DMS 273 (cell line): ENCODE measurements at regions not wholly inside any gene's neighbourhood (a gene's known extent, or its start where the extent isn't known, plus 50 kb on each side); places are given as distances from the start of the nearest gene placed in this dataset.
"Not testable (repeated sequence)": the region's sequence is repeated elsewhere in the genome, so short reads cannot be mapped to it uniquely, and the experiment has no call there.

ENCODE experiments used
- DNase-seq: peaks from one replicate; lab custom pipeline; 2025; ENCODE audit not compliant: unreplicated experiment; lab: John Stamatoyannopoulos, UW

DNA sequence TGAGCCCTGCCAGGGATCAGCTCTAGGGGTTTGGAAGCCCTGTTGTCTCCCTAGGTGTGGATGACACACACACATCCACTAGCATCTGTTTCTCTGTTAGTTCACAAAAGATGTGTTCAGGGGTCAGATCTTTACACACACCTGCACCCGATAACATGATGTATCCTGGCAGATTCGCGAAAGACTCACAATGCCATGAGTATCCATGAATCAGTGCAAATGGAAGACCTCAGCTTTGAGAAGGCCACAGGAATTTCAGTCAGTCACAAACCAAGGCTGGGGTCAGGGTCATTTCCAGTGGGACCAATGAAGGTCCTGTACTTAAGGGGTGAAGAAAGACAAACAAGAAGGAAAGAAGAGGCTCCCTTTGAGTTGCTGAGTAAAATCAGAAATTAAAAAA is 898.2 kb downstream of the UQCRFS1 start:
- no peak for DNase-seq

DNA sequence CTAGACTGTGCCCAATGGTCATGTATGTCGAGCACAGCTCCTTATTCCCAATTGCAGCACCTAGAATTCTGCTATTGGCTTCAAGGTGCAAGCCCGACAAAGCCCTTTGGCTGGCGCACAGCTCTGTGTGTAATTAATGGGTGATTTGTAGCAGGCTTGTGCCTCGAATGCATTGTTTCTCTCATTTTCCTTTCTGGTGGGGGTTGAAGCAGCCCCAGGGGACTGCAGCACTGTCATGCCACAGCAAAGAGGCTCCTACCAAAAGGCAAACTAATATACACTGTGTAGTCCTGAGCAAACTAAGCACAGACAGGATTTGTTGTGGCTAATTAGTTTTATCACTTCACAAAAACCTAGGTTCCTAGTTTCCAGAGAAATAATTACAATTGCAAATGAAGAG is 898.7 kb downstream of the UQCRFS1 start:
- DNase-seq, result no peak

DNA sequence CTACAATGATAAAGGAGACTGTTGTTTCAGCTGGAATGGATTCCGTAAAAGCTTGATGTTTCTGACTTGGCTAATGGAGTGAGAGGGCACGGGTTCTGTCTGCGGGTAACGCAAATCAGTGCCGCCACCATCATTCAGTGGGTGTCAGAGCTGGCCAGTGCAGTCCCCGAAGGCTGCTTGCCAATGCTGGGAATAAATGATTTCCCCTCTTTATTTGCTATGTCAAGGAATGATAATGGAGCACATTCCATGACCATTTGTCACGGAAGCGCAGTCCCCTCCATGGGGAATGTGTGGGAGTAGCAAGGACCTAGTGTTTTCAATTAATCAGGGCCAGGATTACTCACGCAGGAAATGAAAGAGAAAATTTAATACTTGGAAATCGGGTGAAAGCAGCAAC is 899.3 kb downstream of the UQCRFS1 start:
- no peak for DNase-seq

DNA sequence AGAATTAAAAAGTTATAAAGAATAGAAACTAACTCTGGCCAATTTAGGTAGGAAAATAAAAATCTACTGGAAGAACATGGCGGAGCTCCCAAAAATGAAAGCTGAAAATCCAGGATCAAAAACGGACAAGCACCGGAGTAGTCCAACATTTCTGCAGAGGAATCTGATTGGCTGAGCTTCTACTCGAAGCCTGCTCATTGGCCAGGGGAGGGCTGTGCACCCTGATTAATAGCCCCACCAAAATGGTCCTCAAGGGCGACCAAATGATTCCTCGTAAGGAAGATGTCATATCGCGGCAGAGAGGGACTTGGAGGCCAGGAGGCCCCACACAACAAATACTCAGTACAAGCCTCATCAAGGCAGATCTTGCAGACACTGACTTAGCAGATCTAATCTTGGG is 900.7 kb downstream of the UQCRFS1 start:
- DNase-seq, result no peak

DNA sequence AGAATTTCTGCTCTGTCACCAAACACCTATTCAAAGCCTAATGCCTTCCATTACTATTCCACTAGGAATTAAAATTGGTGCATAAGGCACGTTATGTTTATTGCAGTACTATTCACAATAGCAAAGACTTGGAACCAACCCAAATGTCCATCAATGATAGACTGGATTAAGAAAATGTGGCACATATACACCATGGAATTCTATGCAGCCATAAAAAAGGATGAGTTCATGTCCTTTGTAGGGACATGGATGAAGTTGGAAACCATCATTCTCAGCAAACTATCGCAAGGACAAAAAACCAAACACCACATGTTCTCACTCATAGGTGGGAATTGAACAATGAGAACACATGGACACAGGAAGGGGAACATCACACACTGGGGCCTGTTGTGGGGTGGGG is 902.1 kb downstream of the UQCRFS1 start:
- not testable (repeated sequence) for DNase-seq

DNA sequence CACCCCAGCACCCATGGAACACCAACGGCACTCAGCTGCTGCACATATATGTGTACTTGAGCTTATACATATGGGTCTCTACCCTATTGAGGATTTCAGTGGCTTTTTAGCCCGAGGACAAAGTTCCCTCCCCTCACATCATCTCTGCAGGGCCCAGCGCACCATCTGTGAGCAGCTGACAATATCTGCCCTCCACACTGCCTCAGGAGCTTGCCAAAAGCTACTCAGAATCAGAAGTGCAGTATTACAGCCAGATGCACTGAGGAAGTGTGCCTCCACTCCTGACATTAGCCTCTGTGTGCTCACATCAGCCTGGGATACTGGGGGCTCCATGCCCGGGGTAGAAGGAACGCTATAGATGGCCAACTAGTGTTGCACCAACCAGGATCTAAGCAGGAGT is 903.9 kb downstream of the UQCRFS1 start:
- DNase-seq, result peak; percentile 82

DNA sequence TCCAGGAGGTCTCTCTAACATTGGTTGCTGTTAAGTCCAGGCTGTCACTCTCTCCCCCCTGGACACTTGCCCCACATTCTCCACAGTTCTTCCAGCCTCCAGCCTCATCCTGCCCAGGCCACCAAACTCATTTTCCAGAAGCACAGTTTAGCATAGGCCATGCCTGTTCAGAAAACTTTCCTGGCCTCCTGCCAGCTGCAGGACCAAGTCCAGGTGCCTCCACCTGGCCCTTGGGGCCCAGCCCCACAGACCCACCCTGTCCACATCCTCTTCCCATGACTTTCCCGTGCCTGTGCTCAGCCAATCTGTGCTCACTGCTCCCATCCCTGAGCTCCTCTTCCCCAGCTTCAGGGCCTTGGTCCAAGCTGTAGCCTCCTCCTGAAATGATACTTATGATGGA is 905.0 kb downstream of the UQCRFS1 start:
- no peak for DNase-seq

DNA sequence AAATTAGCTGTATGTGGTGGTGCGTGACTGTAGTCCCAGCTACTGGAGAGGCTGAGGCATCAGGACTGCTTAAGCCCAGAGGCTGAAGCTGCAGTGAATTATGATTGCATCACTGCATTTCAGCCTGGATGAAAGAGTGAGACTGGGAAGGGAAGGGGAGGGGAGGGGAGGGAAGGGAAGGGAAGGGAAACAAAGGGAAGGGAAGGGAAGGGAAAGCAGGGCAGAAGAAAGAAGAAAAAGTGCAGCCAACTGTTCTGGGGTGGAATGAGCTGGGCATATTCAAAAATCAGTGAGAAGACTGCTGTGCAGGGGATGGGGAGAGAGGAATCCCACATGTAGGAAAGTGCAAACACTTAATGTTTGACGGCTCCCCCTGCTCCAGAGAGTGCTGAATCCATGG is 905.5 kb downstream of the UQCRFS1 start:
- peak; percentile 20 for DNase-seq

DNA sequence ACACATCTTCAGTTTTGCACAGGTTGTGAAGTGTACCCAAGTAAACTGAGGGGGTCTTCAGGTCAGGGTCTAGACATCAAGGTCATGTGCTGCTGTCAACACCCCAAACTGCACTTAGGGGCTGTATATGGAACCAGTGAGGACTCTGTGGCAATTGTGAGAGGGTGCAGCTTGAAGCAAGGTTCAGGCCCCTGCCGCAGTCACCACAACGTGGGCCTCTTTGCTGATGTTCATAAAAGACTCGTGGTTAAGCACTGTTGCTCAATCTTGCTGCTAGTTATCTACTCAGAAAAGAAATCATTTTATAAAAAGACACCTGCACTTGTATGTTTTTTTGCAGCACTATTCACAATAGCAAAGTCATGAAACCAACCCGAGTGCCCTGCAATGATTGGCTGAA is 907.4 kb downstream of the UQCRFS1 start:
- no peak for DNase-seq

DNA sequence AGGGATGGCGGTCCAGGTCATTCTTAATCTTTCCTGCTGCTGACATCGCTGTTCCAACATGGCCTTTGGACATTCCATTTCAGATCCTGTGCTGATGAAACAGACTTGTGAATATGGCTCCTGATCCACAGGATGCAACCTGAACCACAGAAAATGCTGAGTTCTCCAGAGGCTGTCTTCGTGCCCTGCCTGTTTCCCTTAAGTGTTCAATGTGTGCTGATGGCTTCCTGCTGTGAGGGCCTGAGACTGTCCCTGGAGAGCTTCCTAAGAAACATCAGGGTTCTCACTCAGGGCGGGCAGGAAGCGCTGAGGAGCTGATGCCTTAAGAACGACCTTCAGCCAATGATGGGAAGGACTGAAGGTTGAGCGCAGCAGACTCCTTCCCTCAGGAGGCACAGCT is 909.4 kb downstream of the UQCRFS1 start:
- DNase-seq, result no peak

DNA sequence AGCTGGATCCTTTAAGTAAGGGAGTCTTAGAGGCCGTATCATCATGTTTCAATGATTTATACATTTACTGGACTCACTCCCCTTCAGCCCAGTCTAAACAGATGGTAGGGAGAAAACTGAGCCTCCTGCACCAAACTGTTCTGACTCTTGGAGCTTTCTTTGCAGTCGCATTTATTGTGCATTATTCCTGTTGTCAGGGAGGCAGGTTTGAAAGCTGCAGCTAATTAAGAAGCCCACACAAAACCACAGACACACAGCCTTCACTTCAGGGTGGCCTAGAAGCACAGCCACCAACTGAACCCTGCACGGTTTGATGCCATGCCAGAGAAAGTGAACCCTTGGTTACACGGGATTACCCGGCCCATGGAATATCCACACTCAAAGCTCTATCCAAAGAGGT is 911.0 kb downstream of the UQCRFS1 start:
- peak; percentile 80 for DNase-seq

DNA sequence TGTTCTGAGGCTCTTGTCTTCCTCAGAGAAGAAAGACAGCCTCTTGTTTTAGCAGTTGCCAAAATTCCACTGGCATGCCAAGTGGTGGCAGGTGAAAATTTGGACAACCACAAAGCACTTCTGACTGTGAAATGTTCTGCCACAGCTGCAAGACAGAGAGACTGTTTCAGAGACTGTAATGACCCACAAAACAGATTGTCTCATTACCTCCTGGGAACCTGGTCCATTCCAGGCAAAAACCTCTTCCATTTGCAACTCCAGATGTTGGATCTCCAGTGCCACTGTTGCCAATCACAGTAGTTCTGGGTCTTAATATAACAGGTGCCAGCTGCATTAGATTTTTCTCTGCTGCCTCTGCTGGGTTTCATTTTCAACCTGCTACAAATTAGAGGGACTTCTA is 911.5 kb downstream of the UQCRFS1 start:
- DNase-seq, result peak; percentile 80

DNA sequence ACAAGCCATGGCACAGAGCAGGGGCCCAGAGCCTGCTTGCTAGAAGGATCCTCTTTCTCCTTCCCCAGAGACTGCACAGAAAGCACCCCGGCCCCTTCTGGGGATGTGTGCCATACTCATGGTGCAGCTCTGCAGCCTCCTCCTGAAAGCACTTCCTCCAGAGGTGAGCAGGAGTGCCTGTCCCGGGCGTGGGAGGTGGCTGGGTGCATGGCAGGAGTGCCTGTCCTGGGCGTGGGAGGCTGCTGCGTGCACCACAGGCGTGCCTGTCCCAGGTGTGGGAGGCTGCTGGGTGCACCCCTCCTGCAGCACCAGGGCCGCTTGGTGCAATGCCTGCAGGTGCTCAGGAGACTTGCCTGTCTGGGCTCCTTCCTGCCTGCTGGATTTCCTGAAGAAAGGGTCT is 913.3 kb downstream of the UQCRFS1 start:
- no peak for DNase-seq

DNA sequence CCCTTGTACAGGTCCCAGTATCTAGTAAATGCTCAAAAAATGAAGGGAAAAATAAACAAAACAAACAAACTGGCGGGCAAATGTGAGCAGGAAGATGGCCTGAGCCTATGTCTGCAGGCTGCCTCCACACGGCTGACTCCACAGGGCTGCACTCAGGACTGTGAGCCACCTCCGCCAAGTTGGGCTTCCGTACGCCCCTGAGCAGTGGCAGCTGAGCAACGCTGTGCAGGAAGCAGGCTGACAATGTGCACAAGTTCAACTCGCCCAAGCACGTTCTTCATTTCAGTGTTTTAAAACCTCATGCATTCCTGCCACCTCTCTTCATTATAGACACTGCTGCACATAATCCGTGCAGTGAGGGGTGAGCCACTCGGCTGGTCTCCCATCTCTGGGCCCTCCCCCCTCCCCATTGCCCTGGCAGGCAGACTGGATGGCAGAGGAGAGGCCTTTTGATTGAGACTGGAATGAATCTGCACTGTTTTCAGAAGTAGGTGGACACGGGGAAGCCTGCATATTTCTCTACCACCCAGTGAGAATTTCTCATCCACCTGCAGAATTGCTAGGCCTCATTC is 915.3 kb downstream of the UQCRFS1 start:
- DNase-seq, result peak; percentile 31

DNA sequence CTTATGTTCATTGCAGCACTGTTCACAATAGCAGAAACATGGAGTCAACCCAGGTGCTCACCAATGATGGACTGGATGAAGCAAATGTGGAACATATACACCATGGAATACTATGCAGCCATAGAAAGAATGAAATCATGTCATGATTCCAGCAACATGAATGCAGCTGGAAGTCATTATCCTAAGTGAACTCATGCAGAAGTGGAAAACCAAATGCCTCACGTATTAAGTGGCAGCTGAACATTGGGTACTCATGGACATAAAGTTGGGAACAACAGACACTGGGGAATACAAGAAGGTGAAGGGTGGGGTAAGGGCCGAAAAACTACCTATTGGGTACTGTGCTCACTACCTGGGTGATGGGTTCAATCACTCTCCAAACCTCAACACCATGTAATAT is 915.9 kb downstream of the UQCRFS1 start:
- DNase-seq, result no peak

DNA sequence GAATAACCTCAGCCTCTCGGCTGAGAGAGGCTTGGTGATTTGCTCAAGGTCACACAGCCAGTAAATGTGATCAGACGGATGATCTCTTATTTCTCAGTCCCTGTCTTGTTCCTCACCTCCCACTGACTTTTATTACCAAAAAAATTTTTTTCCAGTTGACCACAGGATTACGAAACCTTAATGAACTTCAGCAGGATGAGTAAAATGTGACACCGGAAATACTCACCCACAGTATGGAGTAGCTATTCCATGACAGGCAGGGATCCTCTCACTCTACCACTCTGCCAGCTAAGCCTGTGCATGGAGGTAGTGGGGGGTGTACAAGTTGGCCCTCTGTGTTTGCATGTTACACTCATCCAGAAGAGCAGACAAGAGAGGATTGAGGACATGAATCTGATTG is 916.4 kb downstream of the UQCRFS1 start:
- DNase-seq, result no peak

DNA sequence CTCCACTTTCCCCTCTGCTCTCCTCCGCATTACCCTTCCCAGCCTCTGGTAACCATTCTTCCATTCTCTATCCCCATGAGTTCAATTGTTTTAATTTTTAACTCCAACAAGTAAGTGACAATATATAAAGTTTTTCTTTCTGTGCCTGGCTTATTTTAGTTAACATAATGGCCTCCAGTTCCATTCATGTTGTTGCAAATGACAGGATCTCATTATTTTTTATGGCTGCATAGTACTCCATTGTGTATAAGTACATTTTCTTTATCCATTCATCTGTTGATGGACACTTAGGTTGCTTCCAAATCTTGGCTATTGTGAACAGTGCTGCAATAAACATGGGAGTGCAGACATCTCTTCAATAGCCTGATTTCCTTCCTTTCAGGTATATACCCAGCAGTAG is 918.0 kb downstream of the UQCRFS1 start:
- DNase-seq, result not testable (repeated sequence)

DNA sequence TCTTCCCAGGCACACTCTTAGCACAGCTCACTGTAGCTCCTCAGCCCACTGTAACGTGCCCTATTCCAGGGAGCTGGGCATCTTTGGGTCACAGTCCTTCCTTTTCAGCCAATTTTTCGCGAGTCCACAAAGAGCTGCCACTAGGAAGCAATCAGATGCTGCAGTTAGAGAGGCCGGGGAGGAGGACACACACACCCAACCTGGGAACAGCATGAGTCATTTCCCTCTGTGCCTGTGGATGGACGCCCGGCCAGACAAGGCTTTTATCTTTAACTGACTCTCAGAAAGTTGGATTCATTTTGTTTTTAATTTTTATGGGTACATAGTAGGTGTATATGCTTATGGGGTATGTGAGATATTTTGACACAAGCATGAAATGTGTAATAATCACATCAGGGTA is 918.6 kb downstream of the UQCRFS1 start:
- peak; percentile 34 for DNase-seq

DNA sequence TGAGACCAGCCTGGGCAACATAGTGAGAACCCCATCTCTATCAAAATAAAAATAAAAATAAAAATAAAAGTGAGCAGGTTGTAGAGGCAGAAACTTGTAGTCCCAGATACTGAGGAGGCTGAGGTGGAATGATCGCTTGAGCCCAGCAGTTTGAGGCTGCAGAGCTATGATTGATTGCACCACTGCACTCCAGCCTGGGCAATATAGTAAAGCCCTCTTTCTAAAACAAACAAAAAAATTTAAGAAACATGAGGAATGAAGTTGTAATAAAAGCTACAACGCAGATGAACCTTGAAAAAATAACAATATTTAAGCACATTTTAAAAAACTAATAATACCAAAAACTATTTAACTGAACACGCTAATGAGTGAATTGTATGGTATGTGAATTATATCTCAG is 919.3 kb downstream of the UQCRFS1 start:
- no peak for DNase-seq

DNA sequence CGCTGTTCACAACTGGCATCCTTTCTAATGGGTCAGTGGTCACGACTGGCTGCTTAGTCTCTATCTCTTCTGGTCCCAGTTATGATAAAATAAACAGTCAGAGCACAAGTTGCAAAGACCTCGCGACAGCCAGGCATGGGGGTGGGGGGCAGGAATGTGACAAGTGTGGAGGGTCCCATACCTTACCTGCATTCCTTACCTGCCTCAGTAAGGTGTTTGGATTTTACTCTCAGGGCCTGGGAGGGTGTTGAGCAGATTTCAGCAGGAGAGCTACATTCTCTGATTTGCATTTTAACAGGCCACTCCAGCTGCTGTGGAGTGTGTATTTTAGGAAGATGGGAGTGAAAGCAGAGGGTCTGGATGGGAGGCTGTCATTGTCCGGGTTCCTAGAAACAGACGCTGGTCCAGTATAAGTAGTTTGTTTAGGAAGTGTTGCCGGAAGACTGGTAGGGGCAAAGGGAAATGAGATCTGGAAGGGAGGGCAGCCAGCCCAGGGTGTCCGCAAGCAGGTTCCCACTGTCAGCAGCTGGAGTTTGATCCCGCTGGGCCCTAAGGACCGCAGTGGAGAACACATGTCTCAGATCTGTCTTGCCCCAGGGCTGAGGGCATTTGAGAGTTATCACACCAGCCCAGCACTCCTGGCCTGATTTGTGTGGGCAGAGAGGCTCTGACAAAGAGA is 920.0 kb downstream of the UQCRFS1 start:
- DNase-seq, result peak; percentile 97

DNA sequence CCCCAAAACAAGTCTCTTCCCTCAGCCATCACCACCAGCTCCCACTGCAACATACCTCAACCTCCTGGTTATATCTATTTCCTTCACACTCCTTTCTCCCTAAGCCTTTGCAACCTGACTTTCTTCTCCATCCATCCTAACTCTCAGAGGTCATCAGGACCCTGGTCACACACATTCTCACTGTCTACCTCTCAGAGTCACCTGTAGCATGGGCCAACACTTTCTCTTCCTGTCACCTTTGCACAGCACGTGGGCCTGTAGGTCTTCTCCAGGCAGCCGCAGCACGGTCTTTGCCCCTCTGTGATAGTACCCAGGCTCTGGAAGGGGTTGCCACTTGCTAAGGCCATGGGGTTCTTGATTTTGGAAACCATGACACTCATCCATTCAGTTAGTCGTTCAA is 921.1 kb downstream of the UQCRFS1 start:
- no peak for DNase-seq

DNA sequence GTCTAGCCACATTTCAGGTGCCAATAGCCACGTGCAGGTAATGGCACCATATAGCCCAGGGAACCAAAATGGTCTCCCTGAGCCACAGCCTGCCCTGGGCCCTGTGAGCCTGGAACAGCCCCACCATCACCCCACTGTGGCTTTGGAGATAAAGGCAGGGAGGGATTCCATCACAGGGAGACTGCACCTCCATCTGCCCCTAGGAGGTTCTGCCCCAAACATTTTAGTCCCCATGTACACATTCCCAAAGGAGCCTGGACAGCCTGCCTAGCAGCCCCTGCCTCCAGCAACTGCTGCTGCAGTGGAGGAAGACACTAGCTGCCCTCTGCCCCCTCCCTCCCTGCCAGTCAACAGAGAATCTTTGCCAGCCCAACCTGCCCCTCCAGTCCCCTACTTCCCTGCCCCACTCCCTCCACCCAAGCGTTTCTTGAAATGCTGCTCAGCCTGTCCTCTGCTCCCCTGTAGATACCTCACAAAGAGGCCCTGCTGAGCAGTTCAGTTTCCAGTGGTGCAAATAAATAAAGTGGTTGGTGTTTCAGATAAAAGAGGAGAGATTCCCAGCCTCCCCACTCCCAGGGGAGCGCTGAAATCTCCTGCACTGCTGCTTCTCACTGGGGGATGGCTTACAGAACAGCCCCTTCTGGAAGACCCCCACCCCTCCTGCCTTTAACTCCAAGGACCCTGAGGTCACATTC is 921.8 kb downstream of the UQCRFS1 start:
- peak; percentile 53 for DNase-seq
